ENCODE measurements at regions not wholly inside any gene's neighbourhood (a gene's known extent, or its start where the extent isn't known, plus 50 kb on each side); places are given as distances from the start of the nearest gene placed in this dataset.

GRCh38 chr14:96729889-96730288 is 67.3 kb upstream of the VRK1 start:
- no peak for DNase-seq

DNA sequence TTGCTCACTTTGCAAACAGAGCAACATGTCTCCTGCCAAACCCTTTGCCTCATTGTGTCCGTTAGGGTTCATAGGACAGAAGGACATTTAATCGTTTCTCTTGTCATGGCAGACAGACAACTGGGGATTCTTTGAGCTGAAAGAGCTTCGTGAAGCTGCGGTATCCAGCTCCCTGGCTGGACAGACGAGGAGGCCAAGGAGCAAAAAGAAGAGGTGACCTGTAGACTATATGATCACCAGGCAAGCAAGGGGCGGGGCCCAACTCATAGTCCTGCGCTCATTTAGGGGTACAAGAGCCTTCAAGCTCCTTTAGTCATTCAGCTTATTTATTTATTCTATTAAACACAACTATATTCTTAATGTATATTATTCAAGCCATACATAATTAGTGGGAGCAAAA is 66.8 kb upstream of the VRK1 start:
- no peak for DNase-seq

- no peak for DNase-seq
Measured at GRCh38 chr14:96734076-96734622, 63.0 kb upstream of the VRK1 start.

- no peak for DNase-seq
Measured at GRCh38 chr14:96735526-96735925, 61.7 kb upstream of the VRK1 start.

GRCh38 chr14:96736439-96736838 is 60.7 kb upstream of the VRK1 start:
- no peak for DNase-seq

DNA sequence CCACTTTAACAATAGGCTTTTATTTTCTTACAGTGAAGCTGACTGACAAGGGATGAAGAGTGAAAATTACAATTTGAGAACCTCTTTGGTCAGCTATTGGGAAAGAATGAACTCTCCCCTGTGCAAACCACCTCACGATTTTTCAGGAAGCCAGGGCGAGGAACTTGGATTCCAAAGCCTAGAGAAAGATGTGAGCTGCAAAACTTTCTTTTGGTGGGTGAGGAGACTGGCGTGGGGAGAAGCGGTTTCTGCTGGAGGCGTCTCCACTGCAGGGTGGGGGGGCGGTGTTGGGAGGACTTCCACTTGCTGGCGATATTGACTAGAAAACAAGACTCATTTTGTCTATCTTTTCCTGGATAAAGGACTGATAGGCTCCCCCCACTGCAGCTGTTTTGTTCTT is 59.3 kb upstream of the VRK1 start:
- no peak for DNase-seq

DNA sequence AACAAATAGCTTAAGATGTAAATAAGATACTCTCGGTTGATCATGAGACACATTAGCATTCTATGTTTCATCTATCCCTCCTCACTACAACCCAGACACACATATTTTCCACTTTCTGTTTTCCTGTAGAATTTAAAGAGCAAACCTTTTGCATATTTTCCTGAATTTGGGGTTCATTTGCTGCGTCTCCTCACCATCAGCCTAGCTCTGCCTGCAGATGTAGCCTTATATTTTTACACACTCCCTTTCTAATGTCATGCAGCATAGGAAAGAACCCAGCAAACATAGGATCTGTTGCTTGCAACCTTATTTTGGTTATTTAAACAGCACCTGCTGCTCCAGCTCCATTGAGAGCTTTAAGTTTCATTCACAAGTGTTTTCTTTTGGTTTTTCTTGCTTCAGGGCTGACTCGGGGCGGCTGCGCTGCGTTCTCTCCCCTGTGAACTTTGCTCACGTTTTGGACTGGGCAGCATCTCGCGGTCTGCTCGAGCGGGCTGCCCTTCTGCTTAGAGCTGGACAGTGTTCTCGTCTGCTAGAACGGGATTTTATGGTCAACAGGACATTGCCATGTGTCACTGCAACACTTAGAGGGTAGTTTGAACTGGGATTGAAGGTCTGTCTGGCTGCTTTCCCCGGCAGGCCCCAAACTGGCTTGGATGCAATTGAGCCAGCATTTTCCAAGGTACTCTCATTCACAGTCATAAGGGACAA is 57.8 kb upstream of the VRK1 start:
- DNase-seq: no peak

GRCh38 chr14:96741151-96741977 is 55.8 kb upstream of the VRK1 start:
- peak; percentile 53 for DNase-seq

- DNase-seq: no peak
Measured at GRCh38 chr14:96744262-96744661, 52.9 kb upstream of the VRK1 start.

- no peak for DNase-seq
Measured at GRCh38 chr14:96745500-96746051, 51.6 kb upstream of the VRK1 start.

GRCh38 chr14:96746101-96746500 is 51.1 kb upstream of the VRK1 start:
- DNase-seq: no peak

DNA sequence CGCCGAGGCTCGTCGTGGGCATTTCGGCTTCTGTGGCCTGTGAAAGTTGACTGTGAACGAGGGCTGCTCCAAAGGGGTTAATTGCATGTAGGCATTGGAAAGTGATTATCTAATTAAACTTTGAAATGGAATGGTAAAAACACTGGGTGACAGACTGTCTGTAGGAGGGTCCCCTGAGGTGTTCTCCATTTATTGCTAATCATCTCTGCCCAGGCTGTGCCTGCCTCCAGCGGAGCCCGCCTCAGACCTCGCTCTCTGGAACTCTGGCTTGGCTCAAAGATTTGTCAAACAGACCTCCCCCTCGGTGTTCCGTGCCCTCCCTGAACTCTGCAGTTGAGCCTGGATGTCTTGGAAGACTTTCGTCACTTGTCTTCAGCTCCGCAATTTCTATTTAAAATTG is 50.2 kb upstream of the VRK1 start:
- no peak for DNase-seq
